ENCODE measurements at regions not wholly inside any gene's neighbourhood (a gene's known extent, or its start where the extent isn't known, plus 50 kb on each side); places are given as distances from the start of the nearest gene placed in this dataset.
A peak's percentile ranks its signal among the peaks of the same experiment; 100 is the strongest.

DNA sequence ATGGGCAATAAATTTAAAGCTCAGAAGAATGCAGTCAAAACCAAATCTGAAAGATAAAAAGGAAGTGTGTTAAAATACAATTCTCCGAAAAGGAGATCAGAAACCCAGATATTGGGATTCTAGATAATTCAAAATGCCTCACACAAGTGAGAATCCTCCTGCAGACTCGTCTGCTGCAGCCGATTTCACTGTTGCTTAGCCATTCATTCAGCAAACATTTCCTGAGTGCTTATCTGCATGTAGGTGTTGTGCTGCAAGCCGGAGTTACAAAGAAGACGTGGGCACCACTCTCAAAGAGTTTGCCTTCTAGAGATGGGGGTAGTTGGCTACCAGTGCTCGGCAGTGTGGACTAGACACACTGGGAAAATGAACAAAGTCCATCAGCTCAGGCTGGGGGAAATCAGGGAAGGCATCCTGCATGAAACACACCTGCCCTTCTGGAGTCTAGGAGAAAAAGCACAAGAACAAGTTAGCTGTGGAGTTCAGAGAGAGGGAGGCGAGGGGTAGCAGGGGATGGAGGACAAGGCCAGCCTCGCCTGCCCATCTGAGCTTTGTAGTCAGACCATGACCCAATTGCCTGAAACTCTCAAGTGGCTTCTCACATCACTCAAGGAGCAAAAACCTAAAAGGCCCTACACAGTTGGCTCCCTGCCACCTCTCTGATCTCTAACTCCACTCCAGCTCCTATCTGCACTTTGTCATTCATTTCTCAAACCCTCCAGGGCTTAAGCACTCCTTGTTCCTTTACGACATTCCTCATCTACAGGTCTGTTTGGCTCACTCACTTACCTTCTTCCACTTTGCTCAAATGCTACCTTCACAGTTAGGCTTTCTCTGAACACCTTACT lies 310.0 kb upstream of the DDHD1 start:
- DNase-seq (ENCODE audit: extremely low read depth in 1 of 11, low read depth in 9 of 11, low spot score in 4 of 11), result no peak

DNA sequence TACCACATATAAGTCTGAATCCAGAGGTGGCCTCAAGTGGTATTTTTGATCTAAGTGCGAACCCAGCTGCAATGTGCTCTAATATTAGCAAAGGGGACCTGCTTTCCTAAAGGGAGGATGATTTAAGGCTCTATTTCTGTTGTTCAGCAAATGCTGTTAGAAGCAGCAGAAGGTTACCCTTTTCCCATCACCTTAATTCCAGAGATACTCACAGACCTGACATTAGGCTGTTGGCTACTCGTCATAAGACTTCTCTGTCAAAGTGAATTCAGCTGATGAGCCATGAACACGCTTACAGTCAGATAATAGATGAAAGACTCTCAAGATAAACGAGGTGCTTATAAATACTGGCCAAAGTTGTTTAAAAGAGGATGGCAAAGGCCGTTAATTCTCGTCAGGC lies 308.7 kb upstream of the DDHD1 start:
- no peak for DNase-seq (ENCODE audit: extremely low read depth in 1 of 11, low read depth in 9 of 11, low spot score in 4 of 11)

DNA sequence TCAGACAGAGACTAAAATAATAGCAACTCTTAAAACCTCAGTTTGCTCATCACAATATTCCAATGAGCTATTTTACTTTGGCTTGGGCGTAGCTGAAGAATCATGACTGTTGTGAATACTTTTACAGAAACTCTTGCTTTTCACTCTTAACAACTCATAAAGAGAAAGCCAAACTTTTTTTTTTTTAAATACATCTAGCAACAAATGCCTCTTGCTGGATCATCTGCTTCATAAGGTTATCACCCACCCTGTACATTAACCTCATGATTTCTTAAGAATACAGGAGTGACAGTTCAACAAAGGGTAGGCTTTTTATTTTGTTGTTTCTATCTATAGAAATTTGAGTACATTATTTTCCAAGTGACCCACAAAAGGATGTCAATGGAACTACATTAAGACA lies 307.4 kb upstream of the DDHD1 start:
- DNase-seq (ENCODE audit: extremely low read depth in 1 of 11, low read depth in 9 of 11, low spot score in 4 of 11), result no peak

DNA sequence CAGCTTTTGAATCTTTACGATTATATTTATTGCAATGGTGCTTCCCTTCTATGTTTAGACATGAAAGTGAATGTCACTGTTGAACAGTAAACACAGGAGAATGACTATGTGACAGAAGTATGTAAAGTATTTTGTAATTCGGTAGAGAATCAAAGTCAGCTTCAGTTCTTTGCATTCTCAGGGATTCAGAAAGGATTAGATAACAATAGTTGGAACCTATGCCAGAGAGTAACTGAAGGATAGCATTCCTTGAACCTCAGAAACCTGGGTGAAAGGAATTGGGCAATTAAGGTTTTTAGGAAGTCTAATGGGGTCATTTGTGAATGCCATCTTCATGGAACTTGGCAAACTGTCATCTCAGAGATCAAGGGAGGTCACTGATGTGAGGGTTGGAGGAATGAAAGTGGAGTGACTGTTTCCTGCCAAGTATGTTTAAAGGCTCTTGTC lies 305.3 kb upstream of the DDHD1 start:
- no peak for DNase-seq (ENCODE audit: extremely low read depth in 1 of 11, low read depth in 9 of 11, low spot score in 4 of 11)

DNA sequence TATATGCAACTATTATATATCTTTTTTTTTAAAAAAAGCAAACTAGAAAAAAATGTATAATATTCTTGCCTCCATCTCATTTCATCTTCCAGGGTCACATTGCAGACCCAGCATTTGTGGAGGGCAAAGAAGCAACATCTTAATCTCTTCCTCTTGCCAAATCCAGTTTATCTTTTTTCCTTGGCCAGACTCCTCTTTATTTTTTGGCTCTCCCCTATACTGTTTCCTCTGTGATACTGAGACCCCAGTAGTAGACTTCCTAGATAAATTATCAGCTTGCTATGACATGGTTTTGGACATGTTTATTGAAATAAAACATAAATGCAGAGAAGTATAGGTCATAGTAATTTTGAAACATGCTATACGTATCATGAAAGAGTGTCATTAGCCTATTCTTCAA lies 303.8 kb upstream of the DDHD1 start:
- no peak for DNase-seq (ENCODE audit: extremely low read depth in 1 of 11, low read depth in 9 of 11, low spot score in 4 of 11)

DNA sequence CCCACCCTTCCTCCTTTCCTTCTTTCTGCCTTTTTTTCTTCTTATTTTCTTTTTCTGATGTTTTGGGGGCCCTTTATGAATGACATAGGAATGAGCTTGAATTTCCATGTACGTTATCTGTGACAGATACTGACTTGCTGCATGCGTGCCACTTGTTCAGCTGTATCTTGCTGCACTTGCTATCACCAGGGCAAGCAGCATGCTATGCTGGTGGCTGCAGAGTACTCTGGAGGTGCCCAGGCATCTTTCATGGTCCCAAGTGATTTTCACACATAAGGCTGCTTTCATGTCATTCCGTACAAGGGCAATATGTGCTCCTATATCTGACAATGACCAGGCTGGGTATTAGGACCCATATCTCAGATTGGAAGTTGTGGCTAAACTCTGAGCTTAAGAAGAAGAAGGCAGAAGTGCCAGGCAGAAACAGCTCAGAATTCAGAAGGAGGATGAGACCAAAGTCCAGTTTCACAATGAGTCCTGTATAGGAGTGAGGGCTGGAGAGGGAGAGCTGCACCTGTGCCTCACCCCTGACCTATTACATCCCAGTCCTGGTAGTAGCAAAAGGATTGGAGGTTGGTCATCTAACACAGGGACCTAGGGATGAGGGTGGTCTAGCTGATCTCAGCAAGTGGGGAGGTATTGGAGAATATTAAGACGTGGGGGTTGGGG lies 299.0 kb upstream of the DDHD1 start:
- no peak for DNase-seq (ENCODE audit: extremely low read depth in 1 of 11, low read depth in 9 of 11, low spot score in 4 of 11)

DNA sequence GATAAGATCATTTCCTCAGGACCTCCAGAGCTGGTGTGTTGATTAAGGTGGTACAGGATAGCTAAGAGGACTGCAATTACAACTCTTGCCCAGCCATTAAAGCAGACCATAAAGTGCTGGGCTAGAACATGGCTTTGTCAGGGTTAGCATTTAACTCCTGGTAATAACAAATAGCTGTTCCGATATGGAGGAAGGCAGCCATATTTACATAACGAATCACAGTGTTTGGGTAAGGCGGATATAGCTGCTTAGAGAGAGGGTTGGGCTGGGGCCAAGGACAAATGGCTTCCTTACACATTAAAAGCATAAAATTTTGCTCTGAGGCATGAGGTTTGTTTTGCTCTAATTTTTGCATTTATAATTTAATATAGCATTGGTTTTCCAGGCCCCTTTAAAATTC lies 297.7 kb upstream of the DDHD1 start:
- DNase-seq (ENCODE audit: extremely low read depth in 1 of 11, low read depth in 9 of 11, low spot score in 4 of 11), result peak in 3 of 11 donors; percentile 6 to 21 (median 13)

DNA sequence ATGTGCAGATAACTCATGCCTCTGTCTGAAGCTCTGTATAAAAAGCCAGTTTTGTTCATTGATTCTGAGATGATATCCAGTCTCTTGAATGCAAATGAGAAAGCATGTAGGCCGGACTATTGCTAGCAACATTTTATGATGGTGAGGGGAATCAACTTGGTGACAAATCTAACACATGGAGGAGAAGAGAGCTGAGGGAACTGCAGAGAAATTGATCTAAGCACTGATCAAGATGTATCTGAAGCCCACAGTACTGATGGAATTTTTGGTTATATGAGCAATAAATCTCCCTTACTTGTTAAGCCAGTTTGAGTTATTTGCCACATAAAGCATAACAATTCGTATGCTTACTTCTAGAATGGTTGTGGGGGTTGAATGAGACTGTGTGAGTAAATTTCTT lies 295.6 kb upstream of the DDHD1 start:
- DNase-seq (ENCODE audit: extremely low read depth in 1 of 11, low read depth in 9 of 11, low spot score in 4 of 11), result no peak

DNA sequence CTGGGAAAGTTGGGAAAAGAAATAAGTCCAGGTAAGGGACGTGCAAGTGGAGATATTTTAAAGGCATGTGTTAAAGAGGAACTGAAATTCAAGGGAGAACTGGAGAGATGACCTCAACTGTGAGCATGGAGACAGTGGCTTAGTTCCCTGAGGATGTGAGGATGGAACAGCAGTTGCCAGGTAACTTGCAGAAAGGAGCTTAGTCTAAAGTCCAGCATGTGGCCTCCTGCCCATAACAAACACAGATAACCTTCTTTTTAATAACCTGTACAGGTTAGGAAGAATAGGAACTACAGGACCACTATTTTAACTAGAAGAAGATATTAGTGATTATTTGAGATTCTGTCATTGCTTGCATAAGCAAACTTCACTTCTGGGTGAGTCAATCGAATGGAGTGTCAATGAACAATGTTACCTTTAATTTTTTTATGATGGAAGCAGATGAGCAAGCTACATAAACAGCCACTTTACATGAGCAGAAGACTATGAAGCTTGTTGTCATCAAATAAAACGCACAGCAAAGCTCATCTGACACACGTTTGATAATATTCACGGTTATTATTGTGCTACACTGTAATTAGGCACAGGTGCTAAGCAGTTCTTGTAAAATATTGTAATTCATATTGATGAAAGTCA lies 291.7 kb upstream of the DDHD1 start:
- DNase-seq (ENCODE audit: extremely low read depth in 1 of 11, low read depth in 9 of 11, low spot score in 4 of 11), result no peak

DNA sequence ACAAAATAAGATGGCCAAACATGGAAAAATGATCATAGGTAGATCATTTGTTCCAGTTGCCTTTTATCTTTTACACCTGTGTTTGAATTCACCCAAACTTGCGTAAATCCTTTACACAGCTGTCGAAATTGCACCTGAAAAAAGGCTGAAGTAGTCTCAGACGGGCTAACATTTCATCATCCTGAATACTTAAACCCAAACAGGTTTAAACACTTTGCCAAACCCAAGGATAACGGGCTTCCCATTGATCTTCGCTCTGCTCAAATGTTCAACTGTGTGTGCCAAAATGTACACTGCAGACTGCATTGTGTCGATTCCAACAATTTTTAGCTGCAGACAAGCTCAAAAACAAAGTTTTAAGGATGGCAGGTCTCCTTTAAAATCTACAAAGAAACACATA lies 288.7 kb upstream of the DDHD1 start:
- DNase-seq (ENCODE audit: extremely low read depth in 1 of 11, low read depth in 9 of 11, low spot score in 4 of 11), result no peak

DNA sequence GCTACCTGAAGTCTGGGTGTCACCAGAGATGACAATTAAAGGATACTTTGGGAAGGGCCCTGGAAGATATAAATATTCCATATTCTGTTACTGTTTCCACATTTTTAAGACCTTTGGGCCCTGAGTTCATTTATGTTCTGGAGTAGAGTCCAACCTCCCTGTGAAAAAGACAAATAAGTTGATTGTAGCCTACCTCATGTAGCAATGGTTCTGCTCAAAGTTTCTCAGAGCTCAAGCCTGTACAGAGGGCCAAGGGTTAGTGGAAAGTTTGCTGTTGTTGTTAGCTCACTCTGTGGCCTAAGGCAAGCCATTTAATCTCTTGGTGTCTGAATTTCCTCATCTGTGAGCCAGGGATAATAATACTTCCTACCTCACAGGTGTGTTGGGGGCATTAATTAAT lies 284.7 kb upstream of the DDHD1 start:
- DNase-seq (ENCODE audit: extremely low read depth in 1 of 11, low read depth in 9 of 11, low spot score in 4 of 11), result no peak

DNA sequence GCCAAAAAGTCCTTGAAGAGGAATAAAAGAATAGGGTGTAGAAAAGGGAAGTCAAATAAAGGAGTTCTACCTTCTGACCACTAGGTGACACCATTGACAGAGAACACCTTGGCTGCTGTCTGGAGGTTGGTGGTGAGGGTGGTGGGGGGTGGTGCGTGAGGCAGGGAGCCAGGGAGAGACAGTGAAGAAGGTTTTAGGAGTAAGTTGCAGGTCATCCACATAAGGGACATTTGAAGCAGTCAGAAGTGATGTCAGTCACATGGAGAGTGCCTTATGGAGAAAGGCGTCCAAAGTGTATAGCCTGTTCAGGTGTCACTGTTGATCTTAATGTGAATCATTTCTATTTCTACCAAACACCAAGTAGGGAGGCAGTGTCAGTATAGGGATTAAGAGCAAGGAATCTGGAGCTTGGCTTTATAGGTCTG lies 279.3 kb upstream of the DDHD1 start:
- DNase-seq (ENCODE audit: extremely low read depth in 1 of 11, low read depth in 9 of 11, low spot score in 4 of 11), result peak in 2 of 11 donors; percentile 12 to 30

DNA sequence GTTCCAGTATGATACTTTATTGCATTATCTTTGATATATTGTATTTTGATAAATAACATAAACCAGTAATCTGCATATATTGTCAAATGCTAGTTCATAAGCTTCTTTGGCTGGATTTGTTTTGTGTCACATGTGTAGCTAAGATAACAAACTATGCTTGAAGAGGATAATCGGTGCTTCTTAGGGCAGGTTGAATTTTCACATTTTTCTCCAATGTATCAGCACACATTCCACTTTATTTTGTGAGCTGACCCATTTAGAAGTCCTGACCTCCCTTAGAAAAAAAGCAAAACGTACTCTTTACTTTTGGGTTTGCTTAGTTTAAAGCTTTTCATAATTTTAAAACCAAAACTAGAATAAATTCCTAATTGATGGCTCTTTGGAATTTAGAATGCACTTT lies 277.7 kb upstream of the DDHD1 start:
- no peak for DNase-seq (ENCODE audit: extremely low read depth in 1 of 11, low read depth in 9 of 11, low spot score in 4 of 11)

DNA sequence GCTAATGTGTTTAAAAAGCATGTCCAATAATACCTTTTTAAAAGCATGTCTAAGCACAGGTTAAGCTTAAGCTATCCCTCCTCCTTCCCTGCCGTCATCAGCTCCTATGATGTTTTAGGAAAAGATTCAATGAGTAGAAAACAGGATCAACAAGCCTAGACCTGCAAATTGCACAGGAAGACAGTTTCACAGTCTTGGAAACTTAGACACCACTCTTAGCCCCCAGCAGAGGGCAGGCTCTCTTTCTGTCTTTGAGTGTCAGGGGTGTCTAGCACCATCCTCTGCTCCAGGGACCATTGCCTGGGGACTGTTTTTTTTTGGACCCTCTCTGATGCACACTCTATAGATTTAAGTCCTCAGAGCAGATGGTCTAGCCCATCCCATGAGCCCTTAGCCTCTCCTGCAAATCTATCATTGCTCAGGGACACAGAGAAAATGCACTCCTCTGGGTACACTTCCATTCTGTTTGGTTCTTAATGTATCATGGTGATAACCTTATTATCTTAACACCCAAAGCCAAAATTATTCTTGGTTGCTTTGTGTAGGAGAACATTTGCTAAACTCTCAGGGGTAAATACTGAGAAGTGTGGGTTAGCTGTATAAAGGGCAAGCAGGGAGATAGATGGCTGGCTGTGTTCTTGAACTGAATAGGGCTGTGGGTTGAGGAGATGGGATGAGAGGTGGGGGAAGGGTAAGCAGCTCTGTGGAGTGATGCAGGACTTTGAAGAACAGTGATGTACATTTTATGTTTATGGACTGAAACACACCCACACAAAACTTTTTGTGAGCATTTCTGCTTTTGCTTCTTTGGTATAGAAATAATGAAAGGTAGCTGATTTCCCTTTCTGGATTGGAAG lies 259.9 kb upstream of the DDHD1 start:
- no peak for DNase-seq (ENCODE audit: extremely low read depth in 1 of 11, low read depth in 9 of 11, low spot score in 4 of 11)

DNA sequence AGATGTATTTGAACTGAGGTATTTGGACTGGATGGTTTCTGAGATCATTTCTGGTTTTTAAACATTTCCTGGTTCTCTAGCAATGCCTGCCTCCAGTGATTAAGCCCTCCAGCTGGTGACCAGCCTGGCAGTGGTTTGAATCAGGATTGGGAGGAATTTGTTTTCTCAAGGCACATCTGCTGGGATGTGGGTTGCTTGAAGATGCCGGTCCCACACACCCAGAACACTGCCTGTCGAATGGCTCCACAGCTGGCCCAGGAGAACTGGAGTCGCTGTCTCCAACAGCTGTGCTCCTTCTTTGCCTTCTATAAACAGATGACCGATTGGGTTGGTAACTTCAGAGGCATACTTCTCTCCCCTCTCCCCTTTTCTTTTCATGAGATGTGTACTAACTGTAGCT lies 258.0 kb upstream of the DDHD1 start:
- peak in 3 of 11 donors; percentile 17 to 28 (median 26) for DNase-seq (ENCODE audit: extremely low read depth in 1 of 11, low read depth in 9 of 11, low spot score in 4 of 11)

DNA sequence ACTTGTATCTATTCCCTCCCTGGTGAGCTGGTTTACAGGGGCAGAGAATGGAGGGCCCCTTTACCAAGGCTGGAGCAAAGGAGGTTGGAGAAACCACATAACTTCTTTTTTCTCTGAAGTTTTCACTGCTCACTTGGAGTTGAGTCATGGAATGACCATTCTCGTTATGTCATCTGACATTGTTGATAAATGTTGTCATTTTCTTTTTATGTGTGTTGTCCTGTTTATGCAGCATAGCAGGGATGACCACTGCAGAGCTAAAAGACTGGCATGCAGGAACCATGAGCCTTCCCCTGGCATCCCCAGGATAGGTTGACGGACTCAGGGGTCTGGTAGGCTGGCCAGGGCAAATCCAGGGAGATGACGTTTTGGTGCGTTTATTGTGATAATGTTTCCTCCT lies 256.8 kb upstream of the DDHD1 start:
- no peak for DNase-seq (ENCODE audit: extremely low read depth in 1 of 11, low read depth in 9 of 11, low spot score in 4 of 11)

DNA sequence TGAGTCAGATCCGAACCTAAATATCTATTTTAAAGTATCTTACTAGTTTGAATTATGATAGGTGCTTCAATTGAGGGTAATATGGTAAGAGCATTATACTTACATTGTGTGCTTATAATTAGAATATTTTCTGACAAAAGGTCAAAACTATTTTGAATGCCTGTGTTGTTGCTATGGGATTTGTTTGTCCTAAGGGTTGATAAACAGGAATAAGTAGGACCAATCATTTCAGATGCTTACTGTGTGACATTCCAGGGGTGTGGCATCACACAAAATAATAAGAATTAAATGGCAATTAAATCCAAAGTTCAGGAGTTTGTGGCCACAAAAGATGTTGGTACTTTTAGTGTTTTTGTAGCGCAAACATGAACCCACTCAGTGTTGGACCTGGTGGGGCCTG lies 256.2 kb upstream of the DDHD1 start:
- DNase-seq (ENCODE audit: extremely low read depth in 1 of 11, low read depth in 9 of 11, low spot score in 4 of 11), result no peak

DNA sequence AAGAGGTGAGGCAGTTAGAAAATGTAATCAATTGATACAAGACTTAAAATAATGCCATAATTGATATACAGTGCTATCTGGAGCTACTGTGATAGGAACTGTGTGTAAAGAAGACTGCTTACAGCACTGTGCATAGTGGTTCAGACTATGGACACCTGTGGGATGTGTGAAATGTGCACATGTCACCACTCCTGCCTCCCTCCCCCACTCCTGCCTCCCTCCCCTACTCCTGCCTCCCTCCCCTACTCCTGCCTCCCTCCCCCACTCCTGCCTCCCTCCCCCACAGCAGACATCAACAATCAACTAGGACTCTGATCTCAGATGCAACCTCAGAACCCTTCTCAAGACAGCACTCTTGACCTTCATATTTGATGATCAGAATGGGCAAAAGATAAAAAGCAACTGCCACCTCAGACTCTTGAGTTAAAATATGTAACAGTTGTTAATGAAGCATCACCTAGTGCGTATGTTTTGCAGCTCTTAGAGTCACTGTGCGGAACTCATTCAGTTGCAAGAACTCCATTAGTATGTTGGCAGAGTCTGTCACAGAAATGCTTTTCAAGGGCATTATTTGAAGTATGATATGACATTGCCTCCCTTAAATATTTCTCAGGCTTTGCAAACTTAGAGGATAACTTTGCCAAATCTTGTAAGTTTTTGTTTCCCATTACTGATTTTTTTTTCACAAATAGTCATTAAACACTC lies 255.2 kb upstream of the DDHD1 start:
- DNase-seq (ENCODE audit: extremely low read depth in 1 of 11, low read depth in 9 of 11, low spot score in 4 of 11), result no peak

DNA sequence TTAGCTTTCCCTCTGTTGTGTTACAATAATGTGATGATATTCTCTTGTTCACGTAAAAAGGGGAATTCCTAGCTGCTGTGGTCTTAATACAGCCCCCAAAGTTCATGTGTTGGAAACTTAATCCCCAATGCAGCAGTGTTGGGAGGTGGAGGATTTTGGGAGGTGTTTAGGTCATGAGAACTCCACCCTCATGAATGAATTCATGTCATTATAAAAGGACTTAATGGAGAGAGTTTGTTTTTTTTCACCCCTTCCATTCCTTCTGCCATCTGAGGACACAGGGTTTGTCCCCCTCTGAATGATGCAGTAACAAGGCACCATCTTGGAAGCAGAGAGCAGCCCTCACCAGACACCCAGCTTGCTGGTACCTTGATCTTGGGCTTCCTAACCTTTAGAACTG lies 253.4 kb upstream of the DDHD1 start:
- DNase-seq (ENCODE audit: extremely low read depth in 1 of 11, low read depth in 9 of 11, low spot score in 4 of 11), result no peak
